Gastroesophageal sphincter (tissue), 4 donors: ENCODE measurements at regions not wholly inside any gene's neighbourhood (a gene's known extent, or its start where the extent isn't known, plus 50 kb on each side); places are given as distances from the start of the nearest gene placed in this dataset.
"Not testable (repeated sequence)": the region's sequence is repeated elsewhere in the genome, so short reads cannot be mapped to it uniquely, and the experiment has no call there.

ENCODE experiments used
- ATAC-seq: fragments of 150-250 bp; one replicate; pipeline ENCODE4 v1.9.1; 2016; ENCODE audit warnings: mild to moderate bottlenecking, moderate library complexity
- H3K27ac ChIP-seq, 4 donors: fragments of 200-600 bp; sonication (generic) in 3 of 4; 1 replicate in 3 of 4; 2 replicates in 1 of 4; pipeline ENCODE4 v1.5.1; 2016 to 2019
- H3K27me3 ChIP-seq: fragments of 200-600 bp; sonication (generic); one replicate; pipeline ENCODE4 v1.5.1; 2019
- H3K36me3 ChIP-seq, 2 donors: fragments of 200-600 bp; sonication (generic); one replicate each; pipeline ENCODE4 v1.5.1; 2019; ENCODE audit warnings: control low read depth in 1 of 2
- H3K4me1 ChIP-seq, 3 donors: fragments of 200-600 bp; sonication (generic); 1 replicate in 2 of 3; 2 replicates in 1 of 3; pipeline ENCODE4 v1.5.1; 2016 to 2019; ENCODE audit warnings: control low read depth in 2 of 3
- H3K4me3 ChIP-seq, 2 donors: fragments of 200-600 bp; sonication (generic); one replicate each; pipeline ENCODE4 v1.5.1; 2019; ENCODE audit warnings: mild to moderate bottlenecking in 1 of 2, moderate library complexity in 1 of 2
- H3K9me3 ChIP-seq, 3 donors: fragments of 200-600 bp; sonication (generic); one replicate each; pipeline ENCODE4 v1.5.1; 2017 to 2019; ENCODE audit warnings: control low read depth in 2 of 3
- CTCF ChIP-seq, 4 experiments: fragments of 200-600 bp in 2 of 4; fragments of 450-650 bp in 2 of 4; sonication (generic) in 1 of 4; IDR thresholded peaks; one replicate each; pipeline ENCODE4 v1.5.1; 2017 to 2019; ENCODE audit warnings: antibody characterized with exemption in 4 of 4, mild to moderate bottlenecking in 2 of 4, moderate library complexity in 2 of 4
- EP300 ChIP-seq: sonication (generic); formaldehyde crosslinking; IDR thresholded peaks from one replicate; pipeline ENCODE4 v1.6.1; 2017; ENCODE audit warnings: antibody characterized with exemption, mild to moderate bottlenecking
- POLR2A ChIP-seq, 2 donors: fragments of 450-650 bp; IDR thresholded peaks; one replicate each; pipeline ENCODE4 v1.6.1; 2017; ENCODE audit warnings: antibody characterized with exemption in 2 of 2, mild to moderate bottlenecking in 2 of 2, moderate library complexity in 1 of 2
- WGBS, 2 donors: methylation state at CpG; one replicate each; pipeline ENCODE4 v1.1.5; 2018; ENCODE audit warnings: low coverage in 1 of 2; 5-methylcytosine and 5-hydroxymethylcytosine counted together

DNA sequence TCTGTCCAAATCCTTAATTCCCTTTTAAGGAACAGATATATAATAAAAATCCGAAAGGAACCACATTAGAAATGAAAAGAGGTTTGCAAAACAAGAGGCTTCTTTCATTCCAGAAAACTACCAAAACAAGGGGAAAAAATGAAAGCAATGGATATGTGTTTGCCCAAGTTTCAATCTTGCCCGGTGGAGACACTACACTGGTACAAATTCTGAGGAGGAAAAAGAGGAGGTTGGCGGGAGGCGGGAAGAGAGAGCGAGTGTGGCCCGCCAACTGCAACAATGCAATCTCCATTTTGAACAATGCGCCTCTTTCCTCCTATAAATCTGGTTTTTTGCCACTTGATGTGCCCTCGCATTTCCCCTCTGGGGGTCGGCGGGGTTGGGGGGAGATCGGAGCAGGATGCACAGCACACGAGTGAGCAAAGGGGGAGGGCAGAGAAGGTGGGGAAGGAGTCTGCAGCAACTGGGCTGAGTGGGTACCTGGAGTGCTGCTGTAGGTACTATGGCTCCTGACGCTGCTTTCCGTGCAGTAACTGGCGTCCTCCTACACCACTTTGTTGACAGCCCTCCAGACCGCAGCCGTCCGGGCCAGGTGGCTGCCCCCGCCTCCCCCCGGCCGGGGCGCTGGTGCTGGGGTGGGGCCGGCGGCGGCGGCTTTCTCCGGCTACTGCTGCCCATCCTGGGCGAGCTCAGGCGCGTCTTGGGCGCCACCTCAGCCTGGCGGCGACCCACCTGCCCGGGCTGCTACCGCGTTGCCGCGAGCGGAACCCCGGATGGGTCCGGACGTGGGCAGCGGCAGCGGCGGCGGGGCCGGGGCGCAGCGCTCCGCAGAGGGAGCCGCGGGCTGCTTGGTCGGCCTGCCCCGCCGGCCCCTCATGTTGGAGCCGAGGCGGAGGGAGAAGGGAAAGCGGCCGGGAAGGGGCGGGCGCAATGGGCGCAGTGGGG, 93.8 kb upstream of the PLEKHM1 start:
- H3K27me3 ChIP-seq, result no peaks in the 10 kb centered on the region
- H3K4me3 ChIP-seq, result peak overlapping the region; percentile 42 to 92
- H3K36me3 ChIP-seq, result no peaks in the 10 kb centered on the region
- ATAC-seq, result peak; percentile 65
- 1 to 2% methylated on average over 7 to 9 of the region's 62 CpGs for WGBS, 2 donors
- no peak for TF ChIP-seq EP300
- peak in 1 of 4 experiments; percentile 4 for TF ChIP-seq CTCF (IDR thresholded peaks at IDR 0.05)
- H3K27ac ChIP-seq, result peak overlapping the region; percentile 17 to 89 (median 87)
- H3K4me1 ChIP-seq, result peaks cover 0 to 26% (median 0%) of the 10 kb centered on the region in 3 donors
- H3K9me3 ChIP-seq, result no peaks in the 10 kb centered on the region

DNA sequence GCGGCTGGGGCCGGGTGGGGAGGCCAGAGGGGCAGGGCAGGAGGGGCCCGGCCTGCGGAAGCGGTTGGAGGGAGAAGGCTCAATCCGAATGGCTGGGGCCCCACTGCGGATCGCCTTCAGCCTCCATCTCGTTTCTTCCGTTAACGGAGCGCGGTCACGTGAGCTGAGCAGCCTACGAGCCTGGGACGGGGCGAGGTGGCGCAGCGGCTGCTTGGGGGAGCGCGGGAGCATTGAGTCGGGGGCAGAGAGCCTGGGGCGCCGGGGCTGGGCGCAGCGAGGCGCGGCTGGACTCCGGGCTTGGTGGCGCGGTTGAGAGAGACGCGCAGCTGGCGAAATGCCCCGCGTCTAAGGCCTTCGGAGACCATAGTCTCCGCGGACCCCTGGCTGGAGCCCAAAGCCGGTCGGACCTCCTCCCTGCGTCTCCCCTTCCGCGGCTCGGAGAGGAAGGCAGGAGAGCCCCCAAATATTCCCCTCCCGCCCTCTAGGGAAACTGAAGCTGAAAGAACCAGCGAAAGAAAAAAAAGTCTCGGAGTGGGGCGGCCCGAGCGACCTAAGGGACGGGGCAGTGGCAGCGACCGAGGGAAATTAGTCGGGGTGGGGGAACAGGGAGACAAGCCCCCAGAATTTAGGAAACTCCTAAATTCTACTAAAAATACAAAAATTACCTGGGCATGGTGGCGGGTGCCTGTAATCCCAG, 94.7 kb upstream of the PLEKHM1 start:
- H3K9me3 ChIP-seq, H3K36me3 ChIP-seq, H3K27me3 ChIP-seq: not testable (repeated sequence)
- Histone ChIP-seq H3K4me3 (peak overlapping the region; percentile 42 to 92), H3K4me1 (peaks cover 0 to 26% (median 0%) of the 10 kb centered on the region in 3 donors), H3K27ac (peak overlapping the region; percentile 17 to 89 (median 87))
- ATAC-seq, result peak; percentile 85
- peak; percentile 5 to 34 (median 29) for TF ChIP-seq CTCF (IDR thresholded peaks at IDR 0.05)
- TF ChIP-seq POLR2A (IDR thresholded peaks at IDR 0.05), result peak in 1 of 2 donors; percentile 19
- WGBS, 2 donors, result 0 to 1% methylated on average over 10 to 12 of the region's 56 CpGs

DNA sequence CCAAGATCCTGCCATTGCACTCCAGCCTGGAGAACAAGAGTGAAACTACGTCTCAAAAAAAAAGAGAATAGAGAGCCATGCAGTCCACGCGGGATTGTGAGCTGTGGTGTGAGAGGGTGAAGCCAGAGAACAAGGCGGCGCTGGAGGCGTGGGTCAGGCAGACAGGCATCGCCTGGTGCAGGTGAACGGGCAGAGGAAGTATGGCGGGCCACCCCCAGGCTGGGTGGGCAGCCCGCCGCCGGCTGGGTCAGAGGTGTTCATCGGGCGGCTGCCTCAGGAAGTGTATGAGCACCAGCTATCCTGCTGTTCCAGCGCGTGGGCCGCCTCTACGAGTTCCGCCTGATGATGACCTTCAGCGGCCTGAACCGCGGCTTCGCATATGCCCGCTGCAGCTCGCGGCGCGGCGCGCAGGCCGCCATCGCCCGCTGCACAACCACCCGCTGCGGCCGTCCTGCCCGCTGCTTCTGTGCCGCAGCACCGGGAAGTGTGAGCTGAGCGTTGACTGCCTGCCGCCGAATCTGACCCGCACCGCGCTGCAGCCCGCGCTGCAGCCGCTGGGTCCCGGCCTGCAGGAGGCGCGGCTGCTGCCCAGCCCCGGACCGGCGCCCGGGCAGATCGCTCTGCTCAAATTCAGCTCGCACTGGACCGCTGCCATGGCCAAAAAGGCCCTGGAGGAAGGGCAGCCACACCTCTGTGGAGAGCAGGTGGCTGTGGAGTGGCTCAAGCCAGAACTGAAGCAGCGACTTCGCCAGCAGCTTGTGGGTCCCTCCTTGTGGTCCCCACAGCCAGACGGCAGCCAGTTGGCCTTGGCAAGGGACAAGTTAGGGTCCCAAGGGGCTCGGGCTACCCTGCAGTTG, 95.5 kb upstream of the PLEKHM1 start:
- peak overlapping the region; percentile 42 to 92 for H3K4me3 ChIP-seq
- ATAC-seq, result peak; percentile 46
- not testable (repeated sequence) for H3K36me3 ChIP-seq, H3K9me3 ChIP-seq, H3K27me3 ChIP-seq
- peak in 3 of 4 experiments; percentile 23 to 52 (median 51) for TF ChIP-seq CTCF (IDR thresholded peaks at IDR 0.05)
- WGBS, 2 donors, result 0% methylated on average over 10 of the region's 62 CpGs; no CpG with 5 or more reads in 1 of the 2 donors
- peak overlapping the region in 3 of 4 donors; percentile 86 to 89 (median 88) for H3K27ac ChIP-seq
- peaks cover 0 to 26% (median 0%) of the 10 kb centered on the region in 3 donors for H3K4me1 ChIP-seq

DNA sequence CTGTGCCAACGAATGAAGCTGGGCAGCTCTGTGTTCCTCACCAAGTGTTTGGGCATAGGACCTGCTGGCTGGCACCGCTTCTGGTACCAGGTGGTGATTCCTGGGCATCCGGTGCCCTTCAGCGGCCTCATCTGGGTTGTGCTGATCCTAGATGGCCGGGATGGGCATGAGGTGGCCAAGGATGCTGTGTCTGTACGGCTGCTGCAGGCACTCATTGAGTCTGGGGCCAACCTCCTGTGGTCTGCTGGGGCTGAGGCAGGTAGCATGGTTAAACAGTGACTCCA, 96.1 kb upstream of the PLEKHM1 start:
- H3K36me3 ChIP-seq, H3K9me3 ChIP-seq, H3K27me3 ChIP-seq, ATAC-seq: not testable (repeated sequence)
- WGBS, 2 donors, result no CpG with 5 or more reads among the region's 6 CpGs
- Histone ChIP-seq H3K4me3 (peak overlapping the region in 1 of 2 donors; percentile 92), H3K27ac (peak overlapping the region in 3 of 4 donors; percentile 86 to 89 (median 88)), H3K4me1 (peaks cover 0 to 26% (median 0%) of the 10 kb centered on the region in 3 donors)

DNA sequence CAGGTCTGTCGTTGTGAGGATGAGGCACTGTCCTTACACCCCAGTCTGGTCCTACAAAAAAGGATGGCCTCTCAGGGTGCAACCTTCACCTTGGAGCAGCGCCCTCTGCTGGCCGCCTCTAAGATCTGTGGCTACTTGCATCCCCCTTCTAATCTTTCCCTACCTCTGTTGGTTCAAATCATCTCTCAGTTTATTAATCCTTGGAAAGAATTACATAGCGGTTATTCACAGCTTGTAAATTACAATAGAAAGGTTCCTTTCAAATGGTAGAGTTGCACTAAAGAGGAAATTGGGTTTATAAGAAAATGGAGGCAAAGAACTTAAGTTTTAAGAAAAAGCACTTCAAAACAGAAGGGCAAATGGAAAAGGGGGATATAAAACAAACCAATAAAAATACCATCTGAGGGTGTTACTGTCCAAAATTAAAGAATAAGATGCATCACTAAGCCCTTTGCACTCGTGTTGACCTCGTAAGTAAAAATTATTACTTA, 102.0 kb upstream of the PLEKHM1 start:
- peak; percentile 65 to 76 (median 74) for TF ChIP-seq CTCF (IDR thresholded peaks at IDR 0.05)
- WGBS, 2 donors, result 6 to 15% methylated on average over 3 to 5 of the region's 6 CpGs
- H3K27me3 ChIP-seq, result peaks cover 18% of the 10 kb centered on the region
- H3K9me3 ChIP-seq, H3K27ac ChIP-seq, H3K4me1 ChIP-seq, H3K4me3 ChIP-seq, H3K36me3 ChIP-seq: not testable (repeated sequence)
- peak; percentile 77 for ATAC-seq

GRCh38 chr17:45596347-45596746, 105.8 kb upstream of the PLEKHM1 start:
- not testable (repeated sequence) for ATAC-seq, H3K36me3 ChIP-seq, H3K27ac ChIP-seq, H3K9me3 ChIP-seq, H3K4me1 ChIP-seq, H3K4me3 ChIP-seq
- peaks cover 18% of the 10 kb centered on the region for H3K27me3 ChIP-seq
- WGBS, 2 donors, result 73 to 80% methylated on average over 1 to 3 of the region's 4 CpGs

DNA sequence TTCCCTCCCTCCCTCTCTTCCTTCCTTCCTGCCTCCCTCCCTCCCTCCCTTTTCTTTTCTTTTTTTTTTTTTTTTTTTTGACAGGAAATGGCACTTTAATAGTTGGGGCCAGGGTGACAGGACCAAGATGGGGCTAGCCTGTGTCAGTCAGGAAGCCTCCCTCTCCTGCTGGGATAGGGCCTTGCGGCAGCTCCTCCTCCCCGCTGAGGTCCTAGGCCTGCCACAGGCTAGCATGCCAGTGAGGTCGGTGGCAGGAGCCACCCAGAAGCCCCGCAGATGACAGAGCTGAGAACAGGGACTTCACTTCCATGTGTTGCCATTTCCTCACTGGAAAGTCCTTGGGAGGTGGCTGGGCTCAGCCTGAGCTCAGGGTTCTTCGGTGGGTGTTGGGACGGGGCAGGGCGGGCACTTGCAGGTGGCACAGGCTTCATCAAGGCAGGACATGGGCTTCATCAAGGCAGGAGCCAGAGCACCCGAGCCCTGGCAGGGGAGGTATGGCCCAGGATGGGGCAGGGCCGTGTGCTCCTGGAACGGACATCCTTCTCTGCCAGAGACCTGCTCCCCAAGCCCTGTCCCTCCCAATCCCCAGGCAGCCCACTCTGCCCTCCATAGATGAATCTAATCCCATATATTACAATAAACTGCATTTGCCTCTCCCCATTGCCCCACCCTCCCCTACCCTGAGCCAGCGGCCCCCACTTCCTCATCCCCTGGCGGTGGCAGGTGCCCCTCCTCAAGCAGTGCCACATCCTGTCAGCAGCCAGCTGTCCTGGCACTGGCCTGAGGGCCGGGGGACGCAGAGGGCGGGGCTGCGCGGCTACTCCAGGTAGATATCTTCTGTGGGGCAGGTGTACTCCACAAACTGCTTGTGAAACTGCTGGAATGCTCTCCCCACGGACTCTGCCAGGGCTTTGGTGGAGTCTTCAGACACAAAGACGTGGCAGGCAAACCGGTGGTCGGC, 109.8 kb upstream of the PLEKHM1 start:
- not testable (repeated sequence) for H3K27ac ChIP-seq, H3K4me3 ChIP-seq, H3K36me3 ChIP-seq, ATAC-seq, H3K9me3 ChIP-seq, H3K4me1 ChIP-seq
- H3K27me3 ChIP-seq, result peaks cover 25% of the 10 kb centered on the region
- no CpG with 5 or more reads among the region's 21 CpGs for WGBS, 2 donors
